HG03135 (cell line): ENCODE measurements at regions not wholly inside any gene's neighbourhood (a gene's known extent, or its start where the extent isn't known, plus 50 kb on each side); places are given as distances from the start of the nearest gene placed in this dataset.
"Not testable (repeated sequence)": the region's sequence is repeated elsewhere in the genome, so short reads cannot be mapped to it uniquely, and the experiment has no call there.

Experiments
- ATAC-seq: cut with Tn5 transposase; IDR thresholded peaks from one replicate; pipeline ENCODE4 v1.9.1; 2021; ENCODE audit warnings: mild to moderate bottlenecking, moderate library complexity; ENCODE audit not compliant: unreplicated experiment

DNA sequence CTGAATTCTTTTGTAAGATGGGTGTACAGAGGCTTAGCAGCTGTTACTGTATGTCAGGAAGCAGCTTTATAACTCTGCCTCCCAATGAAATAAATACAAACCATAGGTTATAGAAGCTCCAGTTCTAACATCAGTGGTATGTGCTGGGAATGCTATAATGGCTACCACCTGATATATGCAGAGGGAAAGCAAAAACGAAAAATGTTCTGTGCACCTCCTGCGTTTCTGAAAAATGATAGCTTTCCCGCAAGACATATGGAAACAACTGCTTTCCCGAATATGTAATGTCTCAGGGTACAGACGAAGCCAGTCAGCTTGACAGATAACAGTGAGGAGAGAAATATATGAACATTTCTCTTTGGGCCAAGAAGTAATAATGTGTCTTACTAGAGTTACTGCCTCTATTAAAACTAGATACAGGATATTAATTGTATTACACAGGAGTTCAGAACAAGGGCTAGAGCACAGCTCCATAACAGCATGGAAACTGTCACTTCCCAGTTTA, 517.0 kb upstream of the NRSN1 start:
- ATAC-seq, result no peak

- ATAC-seq, result no peak
These were observed 514.1 kb upstream of the NRSN1 start for GRCh38 chr6:23611776-23612381.

GRCh38 chr6:23618366-23618765, 507.6 kb upstream of the NRSN1 start:
- ATAC-seq, result no peak

GRCh38 chr6:23620911-23621401, 505.1 kb upstream of the NRSN1 start:
- no peak for ATAC-seq

DNA sequence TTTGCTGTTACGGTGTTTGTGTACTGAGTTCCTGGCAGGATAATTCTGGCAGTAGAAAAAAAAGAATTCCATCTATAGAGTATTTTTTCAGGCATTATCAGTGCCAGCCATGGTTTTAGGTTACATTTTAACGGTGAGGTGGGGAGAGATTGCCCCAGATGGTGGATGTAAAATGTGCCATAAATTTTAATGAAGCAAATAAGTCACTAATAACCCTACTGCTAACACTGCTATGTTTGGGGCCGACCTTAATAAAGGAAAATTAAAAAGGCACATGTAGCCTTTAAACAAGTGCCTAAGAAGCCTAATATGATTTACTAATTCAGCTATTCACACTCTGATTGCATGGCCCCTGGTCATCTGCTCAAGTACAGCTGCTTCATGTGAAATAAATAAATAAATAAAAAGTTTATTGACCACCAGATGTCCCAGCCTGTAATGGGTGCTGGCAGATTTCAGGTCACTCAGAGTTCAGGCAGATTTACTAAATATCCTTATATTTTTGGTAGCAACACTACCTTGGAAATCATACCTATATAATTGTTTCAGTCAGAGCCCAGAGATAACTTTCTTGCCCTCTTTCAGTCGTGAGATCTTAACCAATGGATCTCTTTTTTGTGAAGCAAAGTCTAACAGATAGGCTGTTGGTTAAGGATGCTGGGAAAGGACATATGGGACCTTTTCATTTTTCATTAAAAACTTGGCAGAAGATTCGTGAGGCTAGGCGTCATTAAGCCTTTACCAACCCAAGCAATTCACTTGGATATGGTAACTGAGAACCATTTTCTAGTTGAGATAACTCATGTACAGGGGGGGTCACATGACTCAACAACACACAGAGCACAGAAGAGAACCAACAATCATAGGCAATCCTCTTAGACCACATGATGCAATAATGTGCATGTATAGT, 495.0 kb upstream of the NRSN1 start:
- no peak for ATAC-seq

- no peak for ATAC-seq
These were observed 492.0 kb upstream of the NRSN1 start for GRCh38 chr6:23633996-23634395.

DNA sequence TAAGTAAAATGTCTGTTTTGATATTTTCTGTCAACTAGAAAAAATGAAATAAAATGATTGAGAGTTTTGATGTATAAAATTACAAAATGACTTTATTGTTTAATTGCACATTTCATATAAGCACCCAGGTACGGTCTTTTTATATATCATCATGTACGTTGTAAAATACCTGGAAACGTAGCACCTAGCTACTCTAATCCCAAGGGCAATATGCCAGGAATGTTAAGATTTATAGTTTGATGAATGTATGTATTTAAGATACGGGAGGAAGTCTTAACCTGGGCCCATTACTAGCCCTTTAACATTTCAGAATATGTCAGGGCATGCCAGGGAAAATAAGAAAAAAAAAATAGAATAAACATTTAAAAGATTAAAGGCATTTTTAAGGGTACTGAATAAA, 490.9 kb upstream of the NRSN1 start:
- no peak for ATAC-seq

GRCh38 chr6:23637296-23637695, 488.7 kb upstream of the NRSN1 start:
- ATAC-seq, result no peak

- ATAC-seq, result no peak
These were observed 483.2 kb upstream of the NRSN1 start for GRCh38 chr6:23642849-23643248.

GRCh38 chr6:23647045-23647444, 479.0 kb upstream of the NRSN1 start:
- no peak for ATAC-seq

DNA sequence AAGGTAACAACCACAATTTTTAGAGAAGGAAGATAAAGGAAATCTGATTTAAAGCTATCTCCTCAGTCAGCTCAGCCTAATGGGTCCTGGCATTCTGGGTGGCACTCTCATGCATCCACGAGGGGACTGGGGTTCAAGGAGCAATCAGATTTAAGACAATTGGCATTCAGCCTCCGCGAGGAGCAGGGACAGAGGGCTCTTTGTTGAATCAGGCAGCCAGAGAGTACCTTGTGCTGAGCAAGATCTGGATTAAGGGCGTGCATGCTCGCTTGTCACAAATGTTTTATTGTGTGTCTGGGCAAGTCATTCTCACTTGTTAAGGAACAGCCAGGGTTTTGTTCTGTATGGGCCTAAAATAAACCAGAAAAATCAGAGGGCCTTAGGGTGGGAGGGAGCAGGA, 475.3 kb upstream of the NRSN1 start:
- no peak for ATAC-seq

- no peak for ATAC-seq
These were observed 471.3 kb upstream of the NRSN1 start for GRCh38 chr6:23654745-23655144.

- ATAC-seq, result no peak
These were observed 470.5 kb upstream of the NRSN1 start for GRCh38 chr6:23655525-23655924.

DNA sequence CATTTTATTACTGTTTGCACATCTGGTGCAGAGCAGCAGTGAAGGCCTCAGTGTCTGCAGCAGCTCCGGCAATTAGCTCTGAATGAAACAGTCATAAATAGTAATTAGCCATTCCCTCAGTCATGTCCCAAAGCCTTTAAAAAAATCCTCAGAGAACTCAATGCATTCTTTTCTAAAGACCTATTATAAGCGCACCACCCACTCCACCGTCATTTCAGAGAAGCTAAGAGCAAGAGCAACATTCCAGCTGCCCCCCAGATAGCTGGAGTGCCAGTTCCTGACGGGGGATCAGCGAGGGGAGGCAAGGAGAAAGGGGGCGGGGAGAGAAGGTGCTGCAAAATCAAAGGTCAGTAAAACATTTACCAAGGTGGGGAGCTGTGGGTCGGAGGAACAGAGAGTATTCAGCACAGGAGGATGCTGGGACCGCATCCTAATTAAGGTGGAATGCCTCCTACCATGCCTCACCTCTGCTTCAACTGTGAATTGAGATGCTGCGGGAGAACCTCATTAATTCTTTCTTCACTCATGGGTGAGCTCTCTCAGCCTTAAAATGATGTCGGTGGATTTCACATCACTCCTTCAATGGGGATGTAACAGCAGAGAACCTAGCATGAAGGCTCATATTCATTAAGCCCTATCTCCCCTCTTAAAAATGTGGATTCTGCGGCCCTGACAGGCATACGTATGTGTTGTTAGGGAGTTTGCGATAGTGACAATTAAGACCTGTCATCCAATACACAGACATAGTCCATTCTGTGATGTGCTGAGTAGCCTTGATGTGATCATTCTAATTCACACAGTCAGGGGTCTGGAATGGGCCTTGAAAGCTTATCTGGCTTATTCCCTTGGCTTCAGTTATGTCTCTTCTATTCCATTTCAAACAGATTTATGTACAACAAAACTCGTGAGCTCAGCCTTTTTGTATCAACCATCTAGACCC, 469.5 kb upstream of the NRSN1 start:
- no peak for ATAC-seq

GRCh38 chr6:23659125-23659524, 466.9 kb upstream of the NRSN1 start:
- no peak for ATAC-seq

DNA sequence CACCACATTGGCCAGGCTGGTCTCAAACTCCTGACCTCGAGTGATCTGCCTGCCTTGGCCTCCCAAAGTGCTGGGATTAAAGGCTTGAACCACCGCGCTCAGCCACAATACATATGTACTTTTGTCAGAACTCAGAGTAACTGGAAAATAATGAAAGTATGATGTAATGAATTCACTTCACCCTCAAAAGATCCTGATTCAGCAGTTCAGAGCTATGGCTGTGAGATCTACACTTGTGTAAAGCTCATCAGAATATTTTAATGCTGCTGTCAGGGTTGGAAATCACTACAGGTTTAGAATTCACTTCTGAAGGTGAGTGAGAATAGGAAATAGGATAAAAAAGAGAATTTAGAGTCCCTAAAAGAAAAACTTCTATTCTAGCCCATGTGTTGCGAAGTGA, 464.5 kb upstream of the NRSN1 start:
- no peak for ATAC-seq

GRCh38 chr6:23663096-23663495, 462.9 kb upstream of the NRSN1 start:
- no peak for ATAC-seq

DNA sequence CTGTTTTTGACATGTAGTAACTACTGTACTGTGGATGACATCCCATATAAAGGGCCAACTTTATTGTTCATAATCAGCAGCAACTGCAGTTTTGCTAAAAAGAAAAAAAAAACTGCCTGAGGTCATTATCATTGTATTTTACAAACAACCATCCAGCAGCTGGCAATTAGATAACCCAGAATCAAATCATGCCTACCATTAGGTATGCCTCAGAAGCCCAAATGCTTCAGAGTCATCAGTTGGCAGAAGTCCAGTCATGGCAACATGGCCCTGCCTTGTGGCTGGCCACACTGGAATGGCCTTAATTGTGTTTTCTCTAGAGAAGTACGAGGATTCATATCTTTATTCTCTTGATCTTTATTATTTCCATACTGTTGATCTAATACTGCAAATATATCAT, 462.4 kb upstream of the NRSN1 start:
- ATAC-seq, result no peak

DNA sequence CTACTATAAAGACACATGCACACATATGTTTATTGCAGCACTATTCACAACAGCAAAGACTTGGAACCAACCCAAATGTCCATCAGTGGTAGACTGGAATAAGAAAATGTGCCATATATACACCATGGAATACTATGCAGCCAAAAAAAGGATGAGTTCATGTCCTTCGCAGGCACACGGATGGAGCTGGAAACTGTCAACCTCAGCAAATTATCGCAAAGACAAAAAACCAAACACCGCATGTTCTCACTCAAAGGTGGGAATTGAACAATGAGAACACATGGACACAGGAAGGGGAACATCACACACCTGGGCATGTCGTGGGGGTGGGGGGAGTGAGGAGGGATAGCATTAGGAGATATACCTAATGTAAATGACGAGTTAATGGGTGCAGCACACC, 460.1 kb upstream of the NRSN1 start:
- not testable (repeated sequence) for ATAC-seq

GRCh38 chr6:23672737-23673136, 453.3 kb upstream of the NRSN1 start:
- no peak for ATAC-seq

GRCh38 chr6:23678626-23679025, 447.4 kb upstream of the NRSN1 start:
- no peak for ATAC-seq
